SK-N-SH treated with all-trans-retinoic acid at 6 μM for 48 hours (cell line): ENCODE measurements at regions not wholly inside any gene's neighbourhood (a gene's known extent, or its start where the extent isn't known, plus 50 kb on each side); places are given as distances from the start of the nearest gene placed in this dataset.

Experiments used
- GLIS3 ChIP-seq: fragments of 250-450 bp; sonication (Bioruptor Pico); IDR thresholded peaks from 2 replicates; pipeline ENCODE4 v1.5.0; 2020; ENCODE audit warnings: mild to moderate bottlenecking, moderate library complexity
- ZNF8 ChIP-seq: fragments of 450-650 bp; formaldehyde crosslinking; IDR thresholded peaks from 2 replicates; pipeline ENCODE4 v1.5.0; 2020; ENCODE audit warnings: mild to moderate bottlenecking, moderate library complexity
- TF ChIP-seq, protein P1 (sequence below): fragments of 250-450 bp; sonication (Bioruptor Pico); IDR thresholded peaks from 2 replicates; pipeline ENCODE4 v1.8.0; 2021; ENCODE audit warnings: low read depth, mild to moderate bottlenecking, moderate library complexity, borderline replicate concordance

DNA sequence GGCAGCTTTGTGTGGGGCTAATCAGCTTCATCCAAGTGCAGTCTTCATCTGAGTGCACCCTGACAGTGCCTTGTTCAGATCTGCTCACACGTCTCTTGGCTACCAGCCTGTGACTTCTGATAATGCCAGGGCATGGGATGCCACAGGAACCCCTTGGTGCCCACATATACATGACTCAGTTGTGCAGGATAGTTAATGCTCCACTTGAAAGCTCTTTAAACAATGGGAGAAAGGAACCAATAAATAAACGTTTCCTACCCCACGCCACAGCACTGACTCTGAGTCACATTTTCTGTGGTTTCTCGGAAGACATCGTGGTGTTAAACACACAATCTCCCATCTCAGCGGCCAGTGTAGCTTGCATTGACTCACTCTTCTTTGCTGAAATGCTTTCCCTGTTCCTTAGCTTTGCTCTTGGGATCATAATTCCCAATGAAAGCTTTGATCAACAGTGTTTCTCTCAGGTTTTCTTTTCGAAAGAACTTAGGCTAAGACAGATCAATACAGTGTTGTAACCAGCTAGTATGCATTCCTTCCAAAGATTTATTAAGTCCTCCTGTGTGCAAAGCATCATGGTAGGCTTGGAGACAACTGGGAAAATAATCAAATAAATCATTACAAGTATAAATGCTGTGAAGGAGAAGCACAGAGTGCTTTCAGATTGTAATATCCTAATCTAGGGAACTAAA is 142.0 kb downstream of the COPS8 start:
- TF ChIP-seq, protein P1, sequence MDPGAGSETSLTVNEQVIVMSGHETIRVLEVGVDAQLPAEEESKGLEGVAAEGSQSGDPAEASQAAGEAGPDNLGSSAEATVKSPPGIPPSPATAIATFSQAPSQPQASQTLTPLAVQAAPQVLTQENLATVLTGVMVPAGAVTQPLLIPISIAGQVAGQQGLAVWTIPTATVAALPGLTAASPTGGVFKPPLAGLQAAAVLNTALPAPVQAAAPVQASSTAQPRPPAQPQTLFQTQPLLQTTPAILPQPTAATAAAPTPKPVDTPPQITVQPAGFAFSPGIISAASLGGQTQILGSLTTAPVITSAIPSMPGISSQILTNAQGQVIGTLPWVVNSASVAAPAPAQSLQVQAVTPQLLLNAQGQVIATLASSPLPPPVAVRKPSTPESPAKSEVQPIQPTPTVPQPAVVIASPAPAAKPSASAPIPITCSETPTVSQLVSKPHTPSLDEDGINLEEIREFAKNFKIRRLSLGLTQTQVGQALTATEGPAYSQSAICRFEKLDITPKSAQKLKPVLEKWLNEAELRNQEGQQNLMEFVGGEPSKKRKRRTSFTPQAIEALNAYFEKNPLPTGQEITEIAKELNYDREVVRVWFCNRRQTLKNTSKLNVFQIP: no peak
- no peak for TF ChIP-seq ZNF8
- no peak for TF ChIP-seq GLIS3 (CRISPR knock-in tag)
